ENCODE measurements at regions not wholly inside any gene's neighbourhood (a gene's known extent, or its start where the extent isn't known, plus 50 kb on each side); places are given as distances from the start of the nearest gene placed in this dataset.

- Histone ChIP-seq H3K4me2 (ENCODE audit: low read length) (no peak overlapping the region), H3K4me3 (ENCODE audit: low read depth, low read length, poor library complexity, severe bottlenecking) (no peak overlapping the region), H3K79me2 (ENCODE audit: insufficient read depth, low read length) (no peaks in the 10 kb centered on the region), H3K27ac (ENCODE audit: low read depth, low read length, poor library complexity, severe bottlenecking) (no peak overlapping the region), H3K9me3 (ENCODE audit: low read length) (no peaks in the 10 kb centered on the region; the same call in 1 of the 2 replicates), H3K27me3 (ENCODE audit: insufficient read depth, low read length) (no peaks in the 10 kb centered on the region), H2AFZ (ENCODE audit: low read length) (no peak overlapping the region), H3K9me2 (ENCODE audit: low read depth, low read length) (no peaks in the 10 kb centered on the region), H4K20me1 (ENCODE audit: insufficient read depth, low read length) (no peaks in the 10 kb centered on the region), H3F3A (ENCODE audit: insufficient read depth, low read length) (no peaks in the 10 kb centered on the region), H3K9ac (ENCODE audit: low read length) (no peak overlapping the region), H3K4me1 (ENCODE audit: insufficient read depth, low read length, severe bottlenecking) (no peaks in the 10 kb centered on the region), H3K36me3 (ENCODE audit: insufficient read depth, low read length) (no peaks in the 10 kb centered on the region)
- TF ChIP-seq CTCF (IDR thresholded peaks at IDR 0.05; ENCODE audit: low read length) (no peak), EZH2 (IDR thresholded peaks at IDR 0.05; ENCODE audit: borderline replicate concordance, low read length) (no peak)
Observed at GRCh38 chr9:29668732-29669131, 2095.5 kb upstream of the C9orf72 start.

- TF ChIP-seq CTCF (IDR thresholded peaks at IDR 0.05; ENCODE audit: low read length): no peak
- no peak for TF ChIP-seq EZH2 (IDR thresholded peaks at IDR 0.05; ENCODE audit: borderline replicate concordance, low read length)
- Histone ChIP-seq H3F3A (ENCODE audit: insufficient read depth, low read length) (no peaks in the 10 kb centered on the region), H4K20me1 (ENCODE audit: insufficient read depth, low read length) (no peaks in the 10 kb centered on the region), H3K4me1 (ENCODE audit: insufficient read depth, low read length, severe bottlenecking) (no peaks in the 10 kb centered on the region), H3K9me3 (ENCODE audit: low read length) (no peaks in the 10 kb centered on the region; the same call in 1 of the 2 replicates), H3K36me3 (ENCODE audit: insufficient read depth, low read length) (no peaks in the 10 kb centered on the region), H3K79me2 (ENCODE audit: insufficient read depth, low read length) (no peaks in the 10 kb centered on the region), H3K4me2 (ENCODE audit: low read length) (no peak overlapping the region), H3K9me2 (ENCODE audit: low read depth, low read length) (no peaks in the 10 kb centered on the region), H3K27ac (ENCODE audit: low read depth, low read length, poor library complexity, severe bottlenecking) (no peak overlapping the region), H3K4me3 (ENCODE audit: low read depth, low read length, poor library complexity, severe bottlenecking) (no peak overlapping the region), H3K9ac (ENCODE audit: low read length) (no peak overlapping the region), H2AFZ (ENCODE audit: low read length) (no peak overlapping the region), H3K27me3 (ENCODE audit: insufficient read depth, low read length) (no peaks in the 10 kb centered on the region)
Observed at GRCh38 chr9:29669613-29670012, 2096.3 kb upstream of the C9orf72 start.

GRCh38 chr9:29685531-29685930 is 2112.2 kb upstream of the C9orf72 start:
- H2AFZ ChIP-seq (ENCODE audit: low read length): no peak overlapping the region
- no peaks in the 10 kb centered on the region for H3K4me1 ChIP-seq (ENCODE audit: insufficient read depth, low read length, severe bottlenecking)
- H3K27me3 ChIP-seq (ENCODE audit: insufficient read depth, low read length): no peaks in the 10 kb centered on the region
- H3K9me2 ChIP-seq (ENCODE audit: low read depth, low read length): no peaks in the 10 kb centered on the region
- peaks cover 2% of the 10 kb centered on the region; the same call in 1 of the 2 replicates for H3F3A ChIP-seq (ENCODE audit: insufficient read depth, low read length)
- H3K4me3 ChIP-seq (ENCODE audit: low read depth, low read length, poor library complexity, severe bottlenecking): no peak overlapping the region
- H3K79me2 ChIP-seq (ENCODE audit: insufficient read depth, low read length): no peaks in the 10 kb centered on the region
- no peak overlapping the region for H3K9ac ChIP-seq (ENCODE audit: low read length)
- H3K9me3 ChIP-seq (ENCODE audit: low read length): no peaks in the 10 kb centered on the region
- H3K27ac ChIP-seq (ENCODE audit: low read depth, low read length, poor library complexity, severe bottlenecking): no peak overlapping the region
- no peaks in the 10 kb centered on the region for H4K20me1 ChIP-seq (ENCODE audit: insufficient read depth, low read length)
- TF ChIP-seq EZH2 (IDR thresholded peaks at IDR 0.05; ENCODE audit: borderline replicate concordance, low read length) (no peak), CTCF (IDR thresholded peaks at IDR 0.05; ENCODE audit: low read length) (no peak)
- H3K36me3 ChIP-seq (ENCODE audit: insufficient read depth, low read length): no peaks in the 10 kb centered on the region
- no peak overlapping the region for H3K4me2 ChIP-seq (ENCODE audit: low read length)
